MM.1S (cell line): ENCODE measurements at regions not wholly inside any gene's neighbourhood (a gene's known extent, or its start where the extent isn't known, plus 50 kb on each side); places are given as distances from the start of the nearest gene placed in this dataset.

Source experiments
- CTCF ChIP-seq: fragments of 300-600 bp; sonication (generic); IDR thresholded peaks from 2 replicates; pipeline ENCODE4 v1.5.1; 2016; ENCODE audit warnings: antibody characterized with exemption, low read length, mixed read lengths
- EZH2 ChIP-seq: fragments of 300-600 bp; sonication (generic); optimal IDR thresholded peaks from 2 replicates; pipeline ENCODE3; 2017; ENCODE audit warnings: low read depth, mild to moderate bottlenecking, antibody characterized with exemption, low read length, mixed read lengths

GRCh38 chr11:37957717-37958116 is 1359.7 kb upstream of the RAG2 start:
- TF ChIP-seq CTCF (no peak), EZH2 (no peak)
